HG02943 (cell line): ENCODE measurements at regions not wholly inside any gene's neighbourhood (a gene's known extent, or its start where the extent isn't known, plus 50 kb on each side); places are given as distances from the start of the nearest gene placed in this dataset.

Source experiments
- ATAC-seq: cut with Tn5 transposase; IDR thresholded peaks from one replicate; pipeline ENCODE4 v1.9.1; 2021; ENCODE audit warnings: mild to moderate bottlenecking, low read depth, moderate library complexity; ENCODE audit not compliant: unreplicated experiment

- ATAC-seq, result no peak
Observed at GRCh38 chrX:40485973-40486372, 94.8 kb upstream of the ATP6AP2 start.

GRCh38 chrX:40485102-40485826 lies 95.5 kb upstream of the ATP6AP2 start:
- no peak for ATAC-seq

GRCh38 chrX:40484408-40485091 lies 96.2 kb upstream of the ATP6AP2 start:
- no peak for ATAC-seq

DNA sequence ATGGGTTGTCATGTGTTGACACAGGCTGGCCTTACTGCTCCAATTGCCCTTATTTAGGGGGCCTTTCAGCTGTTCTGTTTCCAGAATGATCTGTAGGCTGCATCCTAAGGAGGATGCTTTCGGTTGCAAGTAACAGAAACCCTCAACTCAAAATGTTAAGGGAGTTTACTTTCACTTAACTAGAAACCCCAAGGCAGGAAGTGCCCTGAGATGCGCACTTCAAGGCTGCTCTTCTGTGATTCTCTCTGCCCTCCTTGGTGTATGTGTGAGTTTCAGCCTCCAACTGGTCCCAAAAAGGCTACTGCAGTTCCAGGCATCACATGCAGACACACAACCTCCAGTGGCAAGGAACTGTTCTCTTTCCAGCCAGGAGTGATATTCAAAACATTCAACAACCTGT lies 97.3 kb upstream of the ATP6AP2 start:
- no peak for ATAC-seq

GRCh38 chrX:40479777-40480318 lies 100.9 kb upstream of the ATP6AP2 start:
- no peak for ATAC-seq

DNA sequence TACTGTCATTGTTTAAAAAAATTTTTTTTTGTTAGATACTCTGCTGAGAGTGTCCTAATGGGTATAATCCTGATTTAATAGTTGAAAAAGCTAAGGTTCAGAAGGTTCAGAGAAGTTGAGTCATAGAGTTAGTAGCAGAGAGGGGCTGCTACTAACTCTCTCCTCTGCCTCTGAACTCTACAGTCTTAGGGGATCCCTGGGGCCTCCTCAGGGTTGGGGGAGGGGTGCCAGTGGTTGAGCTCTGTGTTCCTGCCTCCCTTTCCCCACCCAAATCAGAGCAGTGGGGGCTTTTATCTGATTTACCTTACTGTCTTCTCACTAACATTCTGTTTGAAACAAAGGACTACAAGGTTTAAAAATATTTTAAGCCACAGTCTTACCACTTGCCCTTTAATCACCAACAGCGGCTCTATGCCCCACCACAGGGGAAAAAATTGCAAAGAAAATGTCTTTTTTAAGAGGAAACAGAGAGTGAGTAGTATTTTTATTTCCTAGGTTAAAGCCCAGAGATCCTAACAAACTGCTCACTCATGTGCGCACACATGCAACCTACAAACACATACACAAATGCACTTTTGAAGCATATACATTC lies 102.2 kb upstream of the ATP6AP2 start:
- ATAC-seq, result no peak

- ATAC-seq, result no peak
Observed at GRCh38 chrX:40476958-40477357, 103.8 kb upstream of the ATP6AP2 start.

- no peak for ATAC-seq
Observed at GRCh38 chrX:40474645-40475044, 106.1 kb upstream of the ATP6AP2 start.

DNA sequence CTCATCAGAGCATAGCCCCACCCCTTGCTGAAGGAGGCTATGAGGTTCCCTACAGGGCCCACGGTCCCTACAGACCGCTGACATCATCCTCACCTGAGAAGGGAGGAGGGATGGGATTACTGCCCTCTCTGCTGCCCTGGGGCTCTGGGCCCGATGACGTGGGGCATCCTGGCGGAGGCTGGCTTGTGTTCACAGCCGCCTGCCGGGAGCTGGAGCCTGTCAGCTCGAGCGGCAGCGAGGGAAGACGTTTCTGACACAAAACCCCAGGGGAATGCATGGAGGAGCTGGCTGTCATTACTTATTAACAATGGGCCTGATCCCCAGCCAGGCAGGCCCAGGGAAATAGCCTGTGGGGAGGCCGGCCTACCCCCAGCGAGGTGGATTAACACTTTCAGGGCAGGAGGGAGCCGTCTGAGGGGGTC lies 106.6 kb upstream of the ATP6AP2 start:
- ATAC-seq, result no peak

DNA sequence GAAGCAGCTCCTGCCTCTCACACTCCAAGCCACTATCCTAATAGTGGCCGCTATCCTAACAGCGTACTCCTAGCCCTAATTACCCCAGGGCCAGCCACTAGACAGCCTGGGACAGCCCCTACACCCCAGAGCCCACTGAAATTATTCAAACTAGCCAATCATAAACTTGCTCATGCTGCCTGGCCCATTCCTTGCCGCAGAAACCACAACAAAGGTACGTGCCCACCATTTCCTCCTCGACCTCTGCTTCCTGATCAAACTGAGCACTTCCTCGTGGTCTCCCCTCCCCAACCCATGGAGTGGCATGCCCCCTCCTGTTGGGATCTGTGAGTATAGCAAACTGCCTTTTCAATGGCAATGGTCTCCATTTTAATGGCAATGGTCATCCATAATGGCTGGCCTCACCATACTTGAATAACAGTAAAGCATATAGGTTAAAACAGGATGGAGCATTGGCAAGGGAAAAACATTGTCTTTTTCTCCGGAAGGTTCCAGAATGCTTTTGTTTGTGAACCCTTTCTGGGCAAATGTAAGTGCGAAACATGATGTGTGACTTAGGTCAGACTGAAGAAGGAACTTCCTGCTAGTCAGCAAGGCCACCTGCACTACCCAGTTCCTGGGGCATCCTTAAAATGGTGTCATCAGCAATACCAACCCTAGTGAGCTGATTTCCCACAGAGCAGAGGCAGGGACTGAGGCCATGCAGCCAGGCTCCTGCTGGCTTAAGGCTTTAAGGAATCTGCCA lies 107.1 kb upstream of the ATP6AP2 start:
- ATAC-seq, result no peak

DNA sequence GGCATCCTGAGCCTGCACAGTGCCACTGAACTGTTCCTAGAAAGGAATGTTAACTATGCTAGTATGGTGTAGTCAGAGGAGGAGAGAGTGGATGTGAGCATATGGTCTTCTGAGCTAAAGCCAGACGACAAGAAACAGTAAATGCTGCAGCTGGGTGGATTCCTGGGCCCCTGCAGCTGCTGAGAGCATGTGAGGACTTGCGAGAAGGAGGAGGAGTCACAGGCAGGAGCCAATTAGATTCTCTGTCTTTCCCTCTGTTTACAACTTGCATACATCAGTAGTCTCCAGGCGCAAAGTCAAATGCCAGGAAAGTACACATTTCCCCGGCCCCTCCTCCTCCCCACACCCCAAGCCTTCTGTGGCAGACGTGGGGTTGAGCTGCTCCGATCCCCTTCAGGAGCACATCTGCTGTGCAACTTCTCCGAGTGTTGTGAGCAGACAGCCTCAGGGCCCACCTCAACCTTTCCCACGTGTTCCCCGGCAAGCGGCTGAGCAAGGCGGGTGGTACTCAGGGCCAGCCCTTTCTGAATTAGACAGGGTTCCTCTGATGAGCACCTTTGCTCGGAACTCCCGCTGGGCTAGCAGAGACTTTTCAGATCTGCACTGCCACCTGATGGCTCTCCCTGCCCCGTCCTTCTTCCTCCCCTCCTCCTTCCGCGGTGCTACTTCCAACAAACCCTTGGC lies 108.7 kb upstream of the ATP6AP2 start:
- ATAC-seq, result no peak

DNA sequence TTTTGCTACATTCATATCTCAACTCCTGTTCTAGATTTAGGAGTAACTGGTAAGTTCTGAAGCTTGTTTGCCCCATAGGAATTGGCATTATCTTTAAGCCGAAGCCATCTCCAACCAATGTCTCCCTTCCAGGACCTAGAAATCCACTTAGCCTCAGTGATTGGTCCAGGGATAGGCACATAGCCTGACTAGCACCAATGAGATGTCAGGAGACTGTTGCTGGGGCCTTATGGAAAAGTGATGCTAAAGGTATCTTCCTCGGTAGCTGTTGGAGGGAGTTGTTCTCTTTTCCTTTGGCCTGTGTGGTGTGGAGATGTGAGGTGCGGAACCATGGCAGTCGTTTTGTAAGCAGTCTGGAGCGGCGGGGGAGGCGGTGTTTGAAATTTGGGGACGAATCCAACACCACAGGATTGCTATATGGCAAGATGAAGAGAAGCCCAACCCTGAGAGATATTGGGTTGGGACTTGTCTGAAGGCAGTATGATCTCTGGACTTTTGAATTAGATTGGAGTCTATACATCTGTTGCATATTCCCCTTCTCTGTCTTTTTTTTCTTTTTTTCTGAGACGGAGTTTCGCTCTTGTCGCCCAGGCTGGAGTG lies 109.8 kb upstream of the ATP6AP2 start:
- no peak for ATAC-seq

DNA sequence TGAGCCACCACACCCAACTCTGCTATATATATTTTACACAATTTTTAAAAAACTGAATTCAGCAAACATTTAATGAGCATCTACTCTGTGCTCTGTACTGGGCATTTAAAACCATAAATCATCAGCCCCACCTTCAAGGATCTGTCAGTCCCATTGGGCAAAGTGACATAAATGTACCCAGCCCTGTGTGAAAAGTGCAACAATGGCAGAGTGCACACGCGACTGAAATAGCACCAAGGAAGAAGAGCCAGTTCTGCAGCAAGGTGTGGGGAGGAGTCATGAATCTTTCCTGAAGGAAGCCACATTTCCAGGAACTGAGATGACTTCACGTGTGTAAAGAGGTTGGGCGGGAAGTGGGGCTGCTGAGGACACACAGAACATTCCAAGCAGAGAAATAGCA lies 111.5 kb upstream of the ATP6AP2 start:
- ATAC-seq, result no peak

- ATAC-seq, result peak; percentile 55
Observed at GRCh38 chrX:40468033-40468846, 112.5 kb upstream of the ATP6AP2 start.

GRCh38 chrX:40467454-40467853 lies 113.3 kb upstream of the ATP6AP2 start:
- ATAC-seq, result no peak

DNA sequence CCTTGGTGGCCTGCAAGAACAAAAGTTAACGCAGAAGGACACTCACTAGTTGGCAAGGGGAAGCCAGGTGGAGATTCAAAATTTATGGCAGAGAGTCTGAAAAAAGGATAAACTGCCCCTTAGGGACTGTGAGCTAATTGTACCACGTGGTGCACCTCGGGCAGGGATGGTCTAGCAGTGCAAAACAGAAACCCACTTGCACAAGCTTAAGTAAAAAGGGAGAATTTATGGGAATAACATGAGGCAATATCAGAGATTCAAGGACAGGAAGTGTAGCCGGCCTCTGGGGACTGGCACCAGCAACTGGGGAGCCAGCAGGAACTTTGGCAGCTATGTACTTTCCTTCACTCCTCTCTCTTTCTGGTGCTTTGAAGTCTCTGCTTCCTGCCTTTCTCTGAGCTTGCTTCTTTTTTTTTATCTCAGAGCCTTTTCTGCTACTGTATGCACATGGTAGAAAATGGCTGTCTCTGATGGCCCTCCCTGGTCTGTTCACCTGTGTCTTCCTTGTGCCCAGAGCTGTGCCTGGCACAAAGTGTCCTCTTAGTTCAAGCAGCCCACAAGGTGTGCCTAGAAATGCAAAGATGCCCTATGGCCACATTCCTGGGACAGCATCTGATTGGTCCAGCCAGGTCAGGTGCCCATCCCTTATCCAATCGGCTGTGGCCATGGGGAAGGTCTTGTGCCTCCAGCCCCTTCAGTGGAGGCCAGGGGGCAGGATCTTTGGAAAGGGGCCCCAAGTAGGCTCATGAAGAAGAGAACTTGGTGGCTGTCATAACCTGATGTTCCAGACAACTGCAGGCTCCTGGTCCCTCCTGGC lies 114.8 kb upstream of the ATP6AP2 start:
- ATAC-seq, result no peak

DNA sequence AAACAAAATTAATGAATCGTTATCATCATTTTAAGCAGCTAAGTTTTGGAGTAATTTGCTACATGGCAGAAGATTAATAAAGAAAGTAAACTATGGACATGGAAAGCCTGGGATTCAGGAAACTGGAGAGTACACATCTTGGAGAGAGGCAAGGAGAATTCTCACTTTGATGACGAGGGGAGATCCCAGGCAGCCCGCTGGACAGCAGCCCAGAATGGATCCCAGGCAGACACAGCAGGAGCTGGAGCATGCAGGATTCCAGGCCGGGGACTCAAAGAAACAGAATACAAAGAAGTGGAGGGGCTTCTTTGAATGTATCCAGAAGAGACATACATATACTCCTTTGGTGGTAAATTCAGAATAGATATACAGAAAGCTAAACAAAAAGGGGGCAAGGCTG lies 118.0 kb upstream of the ATP6AP2 start:
- ATAC-seq, result no peak

GRCh38 chrX:40460926-40461325 lies 119.8 kb upstream of the ATP6AP2 start:
- no peak for ATAC-seq
